Pancreas (tissue), 10 donors: ENCODE measurements at regions not wholly inside any gene's neighbourhood (a gene's known extent, or its start where the extent isn't known, plus 50 kb on each side); places are given as distances from the start of the nearest gene placed in this dataset.

Experiments
- ATAC-seq, 4 donors: fragments of 200-7000 bp; cut with Tn5 transposase; one replicate each; pipeline versions ENCODE4 v1.8.0 to v1.9.1; 2020; ENCODE audit warnings: mild to moderate bottlenecking in 4 of 4, moderate library complexity in 4 of 4
- DNase-seq, 6 donors: peaks; one replicate each; pipeline ENCODE4 v3.0.0-alpha.2; 2020
- FAIRE-seq: peaks from 2 replicates; lab custom pipeline; 2012; peaks lifted over from hg19 to GRCh38; lab: Jason Lieb, UNC
- H3K27ac ChIP-seq, 4 donors: fragments of 200-600 bp; sonication (generic); 1 replicate in 3 of 4; 2 replicates in 1 of 4; pipeline versions ENCODE4 v1.5.0 to v1.8.0; 2020
- H3K27me3 ChIP-seq, 4 donors: fragments of 200-600 bp; one replicate each; pipeline ENCODE4 v1.8.0; 2021
- H3K36me3 ChIP-seq, 3 donors: fragments of 200-600 bp; sonication (generic) in 1 of 3; one replicate each; pipeline versions ENCODE4 v1.5.0 to v1.8.0; 2020 to 2021
- H3K4me1 ChIP-seq, 3 donors: fragments of 200-600 bp; one replicate each; pipeline ENCODE4 v1.8.0; 2021
- H3K4me3 ChIP-seq, 4 donors: fragments of 200-600 bp; sonication (generic) in 2 of 4; one replicate each; pipeline versions ENCODE4 v1.5.0 to v1.8.0; 2020 to 2021
- H3K9me3 ChIP-seq, 4 donors: fragments of 200-600 bp; one replicate each; pipeline ENCODE4 v1.8.0; 2021
- CTCF ChIP-seq, 4 donors: fragments of 200-600 bp; sonication (generic) in 3 of 4; IDR thresholded peaks; one replicate each; pipeline versions ENCODE4 v1.5.0 to v1.8.0; 2021; ENCODE audit warnings: antibody characterized with exemption in 4 of 4
- WGBS, 2 donors: extraction: QIAGEN DNeasy Blood & Tissue Kit; methylation state at CpG; one replicate each; pipeline ENCODE4 v1.1.7; 2013; 5-methylcytosine and 5-hydroxymethylcytosine counted together
- intact Hi-C, 3 donors: fragments of 100-400 bp; cut with DNase I; formaldehyde crosslinking; loops; one replicate each; pipeline versions ENCODE4 v1.11.1 to v1.14.2; 2022
- donor health status: healthy with polysubstance abuse.
- donor health status: DM: no; HTN: no; CAD: no; lungs with moderate emphysema.
- donor health status: DM: no; HTN: no; CAD: no.
- donor health status: control.
- donor health status: control.
- donor health status: Bipolar disorder and iron deficiency.
- donor health status: DM: yes; HTN: yes; CAD: no.
- donor health status: DM: no; HTN: no; CAD: no.
- donor health status: DM: no; HTN: no; CAD: no.
- donor health status: DM: yes; HTN: yes; CAD: no.

GRCh38 chr21:18987520-18988026 lies 584.0 kb upstream of the TMPRSS15 start:
- no peaks in the 10 kb centered on the region for H3K36me3 ChIP-seq
- no peak for TF ChIP-seq CTCF (IDR thresholded peaks at IDR 0.05)
- WGBS, 2 donors, result 70 to 85% methylated on average over 11 of the region's 11 CpGs

DNA sequence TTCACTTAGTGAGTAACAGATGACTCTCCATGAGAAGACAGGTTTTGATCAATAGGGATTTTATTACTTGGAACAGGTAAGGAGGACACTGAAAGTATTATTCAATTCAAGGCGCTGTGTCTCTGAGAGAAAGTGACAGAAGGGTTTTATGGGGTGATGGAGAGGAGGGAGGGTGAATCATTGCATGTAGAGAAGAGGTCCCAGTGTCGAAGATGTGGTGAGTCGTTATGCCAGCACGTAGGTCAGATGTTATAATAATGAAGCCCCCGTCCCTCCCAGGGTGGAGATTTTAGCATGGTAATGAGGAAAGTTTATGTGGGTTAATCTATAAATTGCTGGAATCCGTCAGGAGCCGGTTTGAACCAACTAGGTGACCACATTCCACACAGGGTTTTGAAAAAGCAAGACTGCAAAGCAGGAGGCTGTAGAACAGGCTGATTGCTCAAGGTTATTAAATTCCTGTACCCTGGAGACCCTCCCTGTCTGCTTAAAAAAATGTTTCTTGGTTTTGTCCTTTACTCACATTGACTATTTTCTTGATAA lies 586.4 kb upstream of the TMPRSS15 start:
- no peak for FAIRE-seq
- WGBS, 2 donors, result 42 to 55% methylated on average over 7 of the region's 7 CpGs
- no peaks in the 10 kb centered on the region for H3K4me1 ChIP-seq
- no peak overlapping the region for H3K4me3 ChIP-seq
- H3K9me3 ChIP-seq, result no peaks in the 10 kb centered on the region
- no peak for ATAC-seq
- H3K27ac ChIP-seq, result no peak overlapping the region
- intact Hi-C loops, result no loop called here
- DNase-seq, result no peak
- TF ChIP-seq CTCF (IDR thresholded peaks at IDR 0.05), result no peak
- no peaks in the 10 kb centered on the region for H3K27me3 ChIP-seq
- H3K36me3 ChIP-seq, result no peaks in the 10 kb centered on the region

More at GRCh38 chr21:18987520-18988026, 584.0 kb upstream of the TMPRSS15 start:
- no peaks in the 10 kb centered on the region for H3K9me3 ChIP-seq
- no peaks in the 10 kb centered on the region for H3K4me1 ChIP-seq
- intact Hi-C loops, result no loop called here
- no peak for FAIRE-seq
- no peak overlapping the region for H3K27ac ChIP-seq
- H3K27me3 ChIP-seq, result no peaks in the 10 kb centered on the region
- no peak for ATAC-seq
- no peak overlapping the region for H3K4me3 ChIP-seq
- DNase-seq, result peak in 1 of 6 donors; percentile 37

- H3K4me1 ChIP-seq, result no peaks in the 10 kb centered on the region
- FAIRE-seq, result peak; percentile 78
- 41 to 61% methylated on average over 1 of the region's 1 CpG for WGBS, 2 donors
- intact Hi-C loops, result no loop called here
- no peak overlapping the region for H3K4me3 ChIP-seq
- H3K27ac ChIP-seq, result no peak overlapping the region
- no peak for DNase-seq
- no peaks in the 10 kb centered on the region for H3K9me3 ChIP-seq
- H3K36me3 ChIP-seq, result no peaks in the 10 kb centered on the region
- TF ChIP-seq CTCF (IDR thresholded peaks at IDR 0.05), result no peak
- no peak for ATAC-seq
- H3K27me3 ChIP-seq, result no peaks in the 10 kb centered on the region
These were observed 588.3 kb upstream of the TMPRSS15 start for GRCh38 chr21:18991846-18992245.

DNA sequence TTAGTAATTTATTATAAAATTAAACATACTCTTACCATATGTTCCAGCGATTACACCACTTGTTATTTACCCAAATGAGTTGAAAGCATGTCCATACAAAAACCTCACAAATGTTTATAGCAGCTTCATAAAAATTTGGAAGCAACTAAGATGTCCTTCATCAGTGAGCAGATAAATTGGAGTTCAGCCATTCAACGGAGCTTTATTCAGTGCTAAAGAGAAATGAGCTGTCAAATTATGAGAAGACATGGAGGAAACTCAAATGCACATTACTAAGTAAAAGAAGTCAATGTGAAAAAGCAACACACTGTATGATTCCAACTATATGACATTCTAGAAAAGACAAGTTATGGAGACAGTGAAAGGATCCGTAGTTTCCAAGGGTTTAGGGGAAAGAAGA lies 606.7 kb upstream of the TMPRSS15 start:
- TF ChIP-seq CTCF (IDR thresholded peaks at IDR 0.05), result no peak
- WGBS, 2 donors, result 52 to 61% methylated on average over 3 of the region's 3 CpGs
- FAIRE-seq, result no peak

GRCh38 chr21:19010996-19011395 lies 607.4 kb upstream of the TMPRSS15 start:
- intact Hi-C loops, result no loop called here
- FAIRE-seq (no peak), DNase-seq (no peak), ATAC-seq (no peak)
- TF ChIP-seq CTCF (IDR thresholded peaks at IDR 0.05), result no peak
- Histone ChIP-seq H3K27ac (no peak overlapping the region), H3K4me1 (no peaks in the 10 kb centered on the region), H3K27me3 (no peaks in the 10 kb centered on the region), H3K9me3 (no peaks in the 10 kb centered on the region), H3K36me3 (no peaks in the 10 kb centered on the region), H3K4me3 (no peak overlapping the region)
- 15 to 16% methylated on average over 2 of the region's 2 CpGs for WGBS, 2 donors

More for the DNA sequence above, 606.7 kb upstream of the TMPRSS15 start:
- Histone ChIP-seq H3K36me3 (no peaks in the 10 kb centered on the region), H3K9me3 (no peaks in the 10 kb centered on the region), H3K27me3 (no peaks in the 10 kb centered on the region), H3K4me3 (no peak overlapping the region), H3K4me1 (no peaks in the 10 kb centered on the region), H3K27ac (no peak overlapping the region)
- ATAC-seq, result no peak
- intact Hi-C loops, result no loop called here
- no peak for DNase-seq
